B cell (primary cell): ENCODE measurements at regions not wholly inside any gene's neighbourhood (a gene's known extent, or its start where the extent isn't known, plus 50 kb on each side); places are given as distances from the start of the nearest gene placed in this dataset.

Experiments used
- ATAC-seq: fragments of 200-7000 bp; cut with Tn5 transposase; one replicate; pipeline ENCODE4 v1.10.0; 2021; ENCODE audit warnings: low read depth, mild to moderate bottlenecking, moderate number of reproducible peaks, moderate library complexity
- CTCF ChIA-PET: fragments of 350-600 bp; sonication (Branson Sonifier 250); formaldehyde crosslinking; loops from one replicate; lab custom pipeline; 2021; ENCODE audit warnings: antibody characterized with exemption, inconsistent platforms; lab: Charles Lee
- POLR2A ChIA-PET: fragments of 350-600 bp; sonication (Branson Sonifier 250); formaldehyde crosslinking; loops from one replicate; lab custom pipeline; 2021; ENCODE audit warnings: antibody characterized with exemption; lab: Charles Lee
- DNase-seq: peaks from one replicate; pipeline ENCODE4 v3.0.0; 2013
- H2AFZ ChIP-seq: 2 replicates; pipeline ENCODE4 v1.6.1; 2012; ENCODE audit warnings: mild to moderate bottlenecking, low read depth, low read length; ENCODE audit not compliant: insufficient read depth, poor library complexity, severe bottlenecking
- H3K27ac ChIP-seq, 2 donors: 1 replicate in 1 of 2; 2 replicates in 1 of 2; pipeline ENCODE4 v1.5.1; 2012 to 2013; ENCODE audit warnings: low read length in 2 of 2, mild to moderate bottlenecking in 2 of 2, moderate library complexity in 1 of 2
- H3K27me3 ChIP-seq, 4 experiments: fragments of 200-600 bp in 1 of 4; sonication (generic) in 1 of 4; replicated peaks in 1 of 4; 1 replicate in 2 of 4; 2 replicates in 2 of 4; pipeline versions ENCODE4 v1.6.1 to v1.7.0; 2013 to 2016; ENCODE audit warnings: low read length in 3 of 4, mild to moderate bottlenecking in 2 of 4, mixed read lengths in 1 of 4, moderate library complexity in 1 of 4; ENCODE audit not compliant: insufficient read depth in 4 of 4, control insufficient read depth in 3 of 4; ENCODE audit errors: control extremely low read depth in 1 of 4
- H3K36me3 ChIP-seq, 2 experiments: replicated peaks in 1 of 2; 1 replicate in 1 of 2; 2 replicates in 1 of 2; pipeline versions ENCODE4 v1.6.1 to v1.7.1; 2013; ENCODE audit warnings: low read length in 1 of 2; ENCODE audit not compliant: insufficient read depth in 2 of 2, control insufficient read depth in 1 of 2; ENCODE audit errors: control extremely low read depth in 1 of 2, extremely low read depth in 1 of 2
- H3K4me1 ChIP-seq, 2 donors: fragments of 200-600 bp in 1 of 2; sonication (generic) in 1 of 2; 1 replicate in 1 of 2; 2 replicates in 1 of 2; pipeline versions ENCODE4 v1.5.1 to v1.6.1; 2013 to 2017; ENCODE audit warnings: low read length in 2 of 2; ENCODE audit not compliant: control insufficient read depth in 2 of 2, insufficient read depth in 2 of 2
- H3K4me2 ChIP-seq: replicated peaks from 2 replicates; pipeline ENCODE3; 2012; ENCODE audit warnings: mild to moderate bottlenecking, low read depth, low read length; ENCODE audit not compliant: poor library complexity, severe bottlenecking
- H3K4me3 ChIP-seq, 5 experiments: fragments of 200-600 bp in 1 of 5; sonication (generic) in 1 of 5; 1 replicate in 3 of 5; 2 replicates in 2 of 5; pipeline versions ENCODE4 v1.5.1 to v1.7.0; 2011 to 2016; ENCODE audit warnings: low read length in 4 of 5, mild to moderate bottlenecking in 4 of 5, low read depth in 2 of 5, control low read depth in 1 of 5, moderate library complexity in 1 of 5; ENCODE audit not compliant: insufficient read depth in 1 of 5; ENCODE audit errors: control extremely low read depth in 1 of 5, extremely low read depth in 1 of 5
- H3K79me2 ChIP-seq: fragments of 200-600 bp; sonication (generic); one replicate; pipeline ENCODE4 v1.6.0; 2016; ENCODE audit warnings: low read length; ENCODE audit not compliant: control insufficient read depth, insufficient read depth
- H3K9ac ChIP-seq: fragments of 200-600 bp; sonication (generic); 2 replicates; pipeline ENCODE4 v1.6.1; 2017; ENCODE audit warnings: mild to moderate bottlenecking, low read length, moderate library complexity
- H3K9me3 ChIP-seq, 3 donors: one replicate each; pipeline versions ENCODE4 v1.6.1 to v1.7.1; 2013; ENCODE audit warnings: low read length in 2 of 3; ENCODE audit not compliant: control insufficient read depth in 2 of 3, insufficient read depth in 1 of 3; ENCODE audit errors: control extremely low read depth in 1 of 3
- H4K20me1 ChIP-seq: 2 replicates; pipeline ENCODE4 v1.6.0; 2012; ENCODE audit warnings: mild to moderate bottlenecking, low read length; ENCODE audit not compliant: insufficient read depth, control insufficient read depth, poor library complexity, severe bottlenecking
- H3K27ac Mint-ChIP-seq: one replicate; pipeline ENCODE4 v1.8.0; 2021; ENCODE audit warnings: mixed read lengths
- H3K27me3 Mint-ChIP-seq: one replicate; pipeline ENCODE4 v1.8.0; 2021; ENCODE audit warnings: mixed read lengths
- H3K4me1 Mint-ChIP-seq: one replicate; pipeline ENCODE4 v1.8.0; 2021; ENCODE audit warnings: mixed read lengths
- H3K4me3 Mint-ChIP-seq: one replicate; pipeline ENCODE4 v1.8.0; 2021; ENCODE audit warnings: mixed read lengths
- H3K9me3 Mint-ChIP-seq: one replicate; pipeline ENCODE4 v1.8.0; 2022; ENCODE audit warnings: mixed read lengths; ENCODE audit not compliant: insufficient read depth
- EZH2 ChIP-seq: IDR thresholded peaks from 2 replicates; pipeline ENCODE4 v1.6.1; 2012; ENCODE audit warnings: borderline replicate concordance, low read depth, mild to moderate bottlenecking, moderate library complexity, low read length; ENCODE audit not compliant: insufficient read depth, poor library complexity, severe bottlenecking
- WGBS: methylation state at CpG from one replicate; pipeline ENCODE4 v1.1.5; 2013; ENCODE audit warnings: missing lambda C conversion rate; ENCODE audit not compliant: insufficient coverage; 5-methylcytosine and 5-hydroxymethylcytosine counted together
- intact Hi-C: fragments of 100-400 bp; cut with micrococcal nuclease; formaldehyde crosslinking; loops from one replicate; pipeline ENCODE4 v1.10.0; 2022
- TF ChIP-seq, protein P1 (sequence below): fragments of 200-600 bp; IDR thresholded peaks from one replicate; pipeline ENCODE4 v1.8.0; 2022; ENCODE audit warnings: antibody characterized with exemption, mild to moderate bottlenecking

DNA sequence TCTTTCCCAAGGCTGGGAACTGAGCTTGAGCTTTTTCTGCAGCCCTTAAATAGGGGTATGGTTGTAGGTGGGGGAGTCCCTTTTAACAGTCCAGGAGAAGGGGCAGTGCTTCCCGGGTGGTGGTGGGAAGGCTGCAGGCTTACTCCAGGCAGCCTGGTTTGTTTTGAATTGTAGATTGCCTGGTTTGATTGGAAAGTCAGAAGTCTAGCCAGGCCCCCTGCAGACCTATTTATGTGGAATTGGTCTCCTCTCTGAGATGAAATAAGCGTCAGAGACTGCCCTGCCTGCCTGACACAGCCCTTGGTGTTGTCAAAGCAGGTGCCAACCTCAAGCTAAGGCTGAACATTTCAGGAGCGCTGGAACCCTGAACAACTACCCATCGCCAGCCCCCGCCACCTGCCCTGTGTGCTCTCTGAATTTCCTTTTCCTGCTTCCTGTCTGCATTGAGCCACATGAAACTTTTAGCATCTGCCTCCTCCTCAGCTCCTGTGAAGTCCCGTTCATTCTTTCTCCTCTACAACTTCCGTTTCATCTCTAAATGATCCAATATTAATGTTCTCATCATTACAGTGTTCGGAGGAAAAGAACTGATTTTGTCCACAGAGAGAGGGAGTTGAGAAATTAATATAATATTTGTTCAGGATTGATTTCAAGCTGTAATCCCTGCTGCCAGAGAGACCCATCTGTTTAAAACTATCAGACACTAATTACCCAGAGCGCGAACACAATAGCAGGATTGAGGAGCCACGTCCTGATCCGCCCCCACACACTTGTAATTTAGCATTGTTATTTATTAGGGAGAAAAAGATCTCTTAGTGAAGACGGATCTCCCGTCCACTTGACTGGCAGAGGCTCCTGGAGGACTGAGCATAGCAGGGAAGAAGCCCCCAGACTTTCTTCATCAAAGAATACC lies 136.5 kb downstream of the TRIM29 start:
- no peaks in the 10 kb centered on the region for H3K4me1 ChIP-seq
- H3K36me3 ChIP-seq, result no peaks in the 10 kb centered on the region
- H3K4me3 ChIP-seq, result no peak overlapping the region
- H3K9me3 ChIP-seq, result no peaks in the 10 kb centered on the region
- no peak overlapping the region for H3K4me2 ChIP-seq
- CTCF ChIA-PET, result interaction anchor here (1.3 kb wide), 1 partner anchor 107 kb away, joined by 3 read pairs; no protein-coding TSS in a partner anchor
- TF ChIP-seq EZH2, result no peak
- TF ChIP-seq, protein P1, sequence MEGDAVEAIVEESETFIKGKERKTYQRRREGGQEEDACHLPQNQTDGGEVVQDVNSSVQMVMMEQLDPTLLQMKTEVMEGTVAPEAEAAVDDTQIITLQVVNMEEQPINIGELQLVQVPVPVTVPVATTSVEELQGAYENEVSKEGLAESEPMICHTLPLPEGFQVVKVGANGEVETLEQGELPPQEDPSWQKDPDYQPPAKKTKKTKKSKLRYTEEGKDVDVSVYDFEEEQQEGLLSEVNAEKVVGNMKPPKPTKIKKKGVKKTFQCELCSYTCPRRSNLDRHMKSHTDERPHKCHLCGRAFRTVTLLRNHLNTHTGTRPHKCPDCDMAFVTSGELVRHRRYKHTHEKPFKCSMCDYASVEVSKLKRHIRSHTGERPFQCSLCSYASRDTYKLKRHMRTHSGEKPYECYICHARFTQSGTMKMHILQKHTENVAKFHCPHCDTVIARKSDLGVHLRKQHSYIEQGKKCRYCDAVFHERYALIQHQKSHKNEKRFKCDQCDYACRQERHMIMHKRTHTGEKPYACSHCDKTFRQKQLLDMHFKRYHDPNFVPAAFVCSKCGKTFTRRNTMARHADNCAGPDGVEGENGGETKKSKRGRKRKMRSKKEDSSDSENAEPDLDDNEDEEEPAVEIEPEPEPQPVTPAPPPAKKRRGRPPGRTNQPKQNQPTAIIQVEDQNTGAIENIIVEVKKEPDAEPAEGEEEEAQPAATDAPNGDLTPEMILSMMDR, result no peak
- H3K27me3 Mint-ChIP-seq, result peaks cover 20% of the 10 kb centered on the region
- no peak overlapping the region for H3K27ac Mint-ChIP-seq
- H3K9ac ChIP-seq, result no peak overlapping the region
- intact Hi-C loops, result no loop called here
- H3K27me3 ChIP-seq, result peaks cover 0 to 3% (median 0%) of the 10 kb centered on the region in 4 experiments
- H4K20me1 ChIP-seq, result no peaks in the 10 kb centered on the region
- H2AFZ ChIP-seq, result no peak overlapping the region
- H3K9me3 Mint-ChIP-seq, result no peaks in the 10 kb centered on the region
- DNase-seq (no peak), ATAC-seq (no peak)
- whole genome bisulfite sequencing, result 44% methylated on average over 7 of the region's 14 CpGs
- no peaks in the 10 kb centered on the region for H3K4me1 Mint-ChIP-seq
- H3K27ac ChIP-seq, result no peak overlapping the region
- POLR2A ChIA-PET, result no interaction called here
- H3K4me3 Mint-ChIP-seq, result no peak overlapping the region
- H3K79me2 ChIP-seq, result no peaks in the 10 kb centered on the region

DNA sequence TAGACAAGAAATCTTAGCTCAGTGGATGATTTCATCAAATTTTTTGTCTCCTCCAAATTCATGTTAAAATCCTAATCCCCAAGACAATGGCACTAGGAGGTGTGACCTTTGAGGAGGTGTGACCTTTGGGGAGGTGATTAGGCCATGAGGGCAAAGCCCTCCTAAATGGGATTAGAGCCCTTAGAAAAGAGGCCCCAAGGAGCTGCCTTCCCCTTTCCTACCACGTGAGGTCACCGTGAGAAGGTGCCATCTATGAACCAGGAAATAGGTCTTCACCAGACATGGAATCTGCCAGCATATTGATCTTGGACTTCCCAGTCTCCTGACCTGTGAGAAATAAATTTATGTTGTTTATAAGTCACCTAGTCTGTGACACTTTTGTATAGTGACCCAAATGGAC lies 138.7 kb downstream of the TRIM29 start:
- Histone ChIP-seq H3K27me3 (no peaks in the 10 kb centered on the region), H3K9ac (no peak overlapping the region), H3K9me3 (no peaks in the 10 kb centered on the region), H3K79me2 (no peaks in the 10 kb centered on the region), H3K4me2 (no peak overlapping the region), H3K27ac (no peak overlapping the region), H4K20me1 (no peaks in the 10 kb centered on the region), H2AFZ (no peak overlapping the region), H3K4me3 (no peak overlapping the region), H3K36me3 (no peaks in the 10 kb centered on the region), H3K4me1 (no peaks in the 10 kb centered on the region)
- Mint-ChIP-seq H3K4me1 (no peaks in the 10 kb centered on the region), H3K9me3 (no peaks in the 10 kb centered on the region), H3K27ac (no peak overlapping the region), H3K27me3 (peaks cover 20% of the 10 kb centered on the region), H3K4me3 (no peak overlapping the region)
- DNase-seq (no peak), ATAC-seq (no peak)
- intact Hi-C loops, result no loop called here
- WGBS, result no CpG with 5 or more reads among the region's 2 CpGs
- ChIA-PET CTCF (no interaction called here), POLR2A (no interaction called here)
- TF ChIP-seq, protein P1, result no peak
- TF ChIP-seq EZH2, result no peak
